A549 (cell line): ENCODE measurements at regions not wholly inside any gene's neighbourhood (a gene's known extent, or its start where the extent isn't known, plus 50 kb on each side); places are given as distances from the start of the nearest gene placed in this dataset.
"Not testable (repeated sequence)": the region's sequence is repeated elsewhere in the genome, so short reads cannot be mapped to it uniquely, and the experiment has no call there.

Experiments
- ATAC-seq, 2 experiments: fragments of 200-7000 bp in 1 of 2; fragments of >200 bp in 1 of 2; cut with Nextera tagmentation in 1 of 2; cut with Tn5 transposase in 1 of 2; 3 replicates each; pipeline versions ENCODE4 v1.8.0 to v1.9.1; 2018 to 2020; ENCODE audit warnings: mild to moderate bottlenecking in 1 of 2, moderate library complexity in 1 of 2
- CTCF ChIA-PET: fragments of 300-600 bp; sonication (Branson Sonifier 250); formaldehyde crosslinking; extraction: SDS; loops from one replicate; lab custom pipeline; 2021; ENCODE audit warnings: antibody characterized with exemption, inconsistent platforms; lab: Yijun Ruan, JAX
- POLR2A ChIA-PET: fragments of 350-600 bp; formaldehyde crosslinking; extraction: SDS; loops from one replicate; lab custom pipeline; 2021; ENCODE audit warnings: antibody characterized with exemption, inconsistent platforms; lab: Yijun Ruan, JAX
- DNase-seq, 2 experiments: peaks; one replicate each; pipeline versions ENCODE4 v3.0.0 to v3.0.0-alpha.2; 2011 to 2016; ENCODE audit warnings: low read depth in 1 of 2, low spot score in 1 of 2
- FAIRE-seq: peaks from 2 replicates; lab custom pipeline; 2011; peaks lifted over from hg19 to GRCh38; lab: Jason Lieb, UNC
- H3K27ac ChIP-seq, 2 experiments: fragments of >200 bp; sonication (Bioruptor Twin); formaldehyde crosslinking; 3 replicates each; pipeline ENCODE4 v1.5.1; 2016 to 2017
- H3K4me1 ChIP-seq: fragments of >200 bp; sonication (Bioruptor Twin); formaldehyde crosslinking; 3 replicates; pipeline ENCODE4 v1.6.1; 2016
- H3K4me2 ChIP-seq: fragments of >200 bp; sonication (Bioruptor Twin); formaldehyde crosslinking; 3 replicates; pipeline ENCODE4 v1.6.1; 2016
- H3K4me3 ChIP-seq: fragments of >200 bp; sonication (Bioruptor Twin); formaldehyde crosslinking; 3 replicates; pipeline ENCODE4 v1.5.1; 2016
- H3K9me3 ChIP-seq: fragments of >200 bp; sonication (Bioruptor Twin); formaldehyde crosslinking; 3 replicates; pipeline ENCODE4 v1.6.1; 2016
- BHLHE40 ChIP-seq: IDR thresholded peaks from 2 replicates; pipeline ENCODE4 v1.6.1; 2012; ENCODE audit warnings: low read depth, low read length, inconsistent platforms
- E2F6 ChIP-seq: IDR thresholded peaks from 2 replicates; pipeline ENCODE4 v1.6.1; 2012; ENCODE audit warnings: low read depth, borderline replicate concordance
- EHMT2 ChIP-seq: fragments of 200-600 bp; sonication (generic); IDR thresholded peaks from 2 replicates; pipeline ENCODE4 v1.6.1; 2016; ENCODE audit warnings: antibody characterized with exemption, low read depth, mild to moderate bottlenecking, moderate library complexity
- ELK1 ChIP-seq: fragments of 150-350 bp; IDR thresholded peaks from 2 replicates; pipeline ENCODE4 v1.6.1; 2014; ENCODE audit warnings: low read depth, mild to moderate bottlenecking, low read length
- EP300 ChIP-seq, 2 experiments: fragments of >200 bp; sonication (Bioruptor Twin); formaldehyde crosslinking; IDR thresholded peaks; 2 replicates in 1 of 2; 3 replicates in 1 of 2; pipeline ENCODE4 v1.6.1; 2016 to 2017
- FOSB ChIP-seq: fragments of 250-450 bp; sonication (Bioruptor Pico); IDR thresholded peaks from 2 replicates; pipeline ENCODE4 v1.5.0; 2020; ENCODE audit warnings: mild to moderate bottlenecking, moderate library complexity
- FOXS1 ChIP-seq: fragments of 250-450 bp; sonication (Bioruptor Pico); IDR thresholded peaks from 2 replicates; pipeline ENCODE4 v1.5.0; 2020; ENCODE audit warnings: mild to moderate bottlenecking, moderate library complexity
- HEYL ChIP-seq: fragments of 250-450 bp; sonication (Bioruptor Pico); IDR thresholded peaks from 2 replicates; pipeline ENCODE4 v1.8.0; 2021; ENCODE audit warnings: mild to moderate bottlenecking, moderate library complexity
- HMGXB4 ChIP-seq: fragments of 250-450 bp; sonication (Bioruptor Pico); IDR thresholded peaks from 2 replicates; pipeline ENCODE4 v1.5.0; 2021; ENCODE audit warnings: mild to moderate bottlenecking, moderate library complexity, borderline replicate concordance
- JUNB ChIP-seq: fragments of >200 bp; sonication (Bioruptor Twin); formaldehyde crosslinking; IDR thresholded peaks from 2 replicates; pipeline ENCODE4 v1.6.1; 2016
- KDM1A ChIP-seq: fragments of 200-600 bp; sonication (generic); IDR thresholded peaks from 2 replicates; pipeline ENCODE4 v1.6.1; 2016; ENCODE audit warnings: low read depth, mild to moderate bottlenecking
- MAFK ChIP-seq: fragments of 450-650 bp; IDR thresholded peaks from 2 replicates; pipeline ENCODE4 v1.6.1; 2014; ENCODE audit not compliant: partially characterized antibody
- MAX ChIP-seq: IDR thresholded peaks from 2 replicates; pipeline ENCODE4 v1.6.1; 2012
- MAZ ChIP-seq: fragments of 150-350 bp; IDR thresholded peaks from 2 replicates; pipeline ENCODE4 v1.6.1; 2014; ENCODE audit warnings: antibody characterized with exemption, low read depth, low read length, borderline replicate concordance
- MYC ChIP-seq: IDR thresholded peaks from 2 replicates; pipeline ENCODE4 v1.6.1; 2012; ENCODE audit warnings: mild to moderate bottlenecking, inconsistent platforms, low read length, improper control_type of control experiment, borderline replicate concordance
- PBX3 ChIP-seq: IDR thresholded peaks from 2 replicates; pipeline ENCODE4 v1.6.1; 2012
- POLR2A ChIP-seq: IDR thresholded peaks from 2 replicates; pipeline ENCODE4 v1.6.1; 2012; ENCODE audit warnings: mild to moderate bottlenecking, low read length
- RCOR1 ChIP-seq: fragments of 150-350 bp; IDR thresholded peaks from 2 replicates; pipeline ENCODE4 v1.6.1; 2014; ENCODE audit warnings: antibody characterized with exemption, low read length, low read depth
- SREBF2 ChIP-seq: fragments of 450-650 bp; IDR thresholded peaks from 2 replicates; pipeline ENCODE4 v1.6.1; 2014; ENCODE audit warnings: mild to moderate bottlenecking, moderate library complexity
- ZC3H11A ChIP-seq: fragments of 450-650 bp; IDR thresholded peaks from 2 replicates; pipeline ENCODE4 v1.6.1; 2014; ENCODE audit warnings: antibody characterized with exemption, mild to moderate bottlenecking
- ZNF302 ChIP-seq: fragments of 250-450 bp; sonication (Bioruptor Pico); IDR thresholded peaks from 2 replicates; pipeline ENCODE4 v1.9.0; 2021; ENCODE audit warnings: inconsistent platforms, mild to moderate bottlenecking, moderate library complexity
- ZSCAN20 ChIP-seq: fragments of 250-450 bp; sonication (Bioruptor Pico); IDR thresholded peaks from 2 replicates; pipeline ENCODE4 v1.8.0; 2022; ENCODE audit warnings: mild to moderate bottlenecking, moderate library complexity
- WGBS: methylation state at CpG from one replicate; pipeline ENCODE4 v1.1.6; 2017; ENCODE audit errors: missing lambda C conversion rate; 5-methylcytosine and 5-hydroxymethylcytosine counted together

GRCh38 chr1:83135524-83136157, 863.3 kb downstream of the TTLL7 start:
- DNase-seq, CTCF ChIA-PET, POLR2A ChIA-PET, FAIRE-seq, ATAC-seq, H3K9me3 ChIP-seq, H3K4me1 ChIP-seq, H3K4me2 ChIP-seq, H3K27ac ChIP-seq, H3K4me3 ChIP-seq: not testable (repeated sequence)
- 0% methylated on average over 1 of the region's 1 CpG for WGBS

GRCh38 chr1:83134322-83135014, 864.5 kb downstream of the TTLL7 start:
- CTCF ChIA-PET = not testable (repeated sequence)
- DNase-seq = peak in 1 of 2 experiments; percentile 3
- peak; percentile 98 for FAIRE-seq

GRCh38 chr1:83131692-83131955, 867.3 kb downstream of the TTLL7 start:
- no peak overlapping the region for H3K4me3 ChIP-seq
- 4% methylated on average over 1 of the region's 1 CpG for WGBS
- no peaks in the 10 kb centered on the region for H3K9me3 ChIP-seq
- H3K27ac ChIP-seq = no peak overlapping the region
- FAIRE-seq (no peak), ATAC-seq (no peak), DNase-seq (no peak)
- no peaks in the 10 kb centered on the region for H3K4me1 ChIP-seq
- no peak overlapping the region for H3K4me2 ChIP-seq
- TF ChIP-seq HMGXB4 (no peak), FOSB (no peak), ZSCAN20 (CRISPR knock-in tag) (no peak), MAX (no peak), E2F6 (no peak)
- POLR2A ChIA-PET = no interaction called here
- CTCF ChIA-PET = no interaction called here

More at GRCh38 chr1:83134322-83135014, 864.5 kb downstream of the TTLL7 start:
- WGBS = 3% methylated on average over 1 of the region's 3 CpGs
- POLR2A ChIA-PET, H3K4me2 ChIP-seq, H3K9me3 ChIP-seq, H3K4me1 ChIP-seq, H3K4me3 ChIP-seq: not testable (repeated sequence)
- H3K27ac ChIP-seq = peak overlapping the region in 1 of 2 experiments; percentile 59; a peak in 1 of 6 replicates
- peak; percentile 62 to 84 for ATAC-seq

- FAIRE-seq = no peak
- H3K4me2 ChIP-seq = no peak overlapping the region
- H3K4me3 ChIP-seq = no peak overlapping the region
- 2% methylated on average over 3 of the region's 3 CpGs for WGBS
- CTCF ChIA-PET = no interaction called here
- no peak overlapping the region for H3K27ac ChIP-seq
- DNase-seq = no peak
- no peak for ATAC-seq
- no peaks in the 10 kb centered on the region for H3K9me3 ChIP-seq
- no peaks in the 10 kb centered on the region for H3K4me1 ChIP-seq
- POLR2A ChIA-PET = no interaction called here
- TF ChIP-seq JUNB (no peak), EHMT2 (no peak), FOXS1 (CRISPR knock-in tag) (no peak), ELK1 (no peak), BHLHE40 (no peak), HMGXB4 (no peak), SREBF2 (no peak), PBX3 (no peak), MAZ (no peak), HEYL (no peak), ZSCAN20 (CRISPR knock-in tag) (no peak), KDM1A (no peak), ZNF302 (CRISPR knock-in tag) (no peak), MYC (no peak), ZC3H11A (no peak), MAFK (no peak), POLR2A (no peak), RCOR1 (no peak), EP300 (IDR thresholded peaks at IDR 0.05) (no peak)
These were observed 867.8 kb downstream of the TTLL7 start for GRCh38 chr1:83130886-83131691.
